Esophagus squamous epithelium (tissue), 5 donors: ENCODE measurements at regions not wholly inside any gene's neighbourhood (a gene's known extent, or its start where the extent isn't known, plus 50 kb on each side); places are given as distances from the start of the nearest gene placed in this dataset.
"Not testable (repeated sequence)": the region's sequence is repeated elsewhere in the genome, so short reads cannot be mapped to it uniquely, and the experiment has no call there.

Source experiments
- DNase-seq: peaks from one replicate; lab custom pipeline; 2025; lab: John Stamatoyannopoulos, UW
- H3K27ac ChIP-seq, 4 donors: fragments of 200-600 bp; sonication (generic); one replicate each; pipeline ENCODE4 v1.5.1; 2016 to 2019; ENCODE audit warnings: mild to moderate bottlenecking in 1 of 4
- H3K27me3 ChIP-seq, 4 donors: fragments of 200-600 bp; sonication (generic); 1 replicate in 3 of 4; 2 replicates in 1 of 4; pipeline versions ENCODE4 v1.5.1 to v1.6.0; 2017 to 2021; ENCODE audit warnings: antibody characterized with exemption in 1 of 4
- H3K36me3 ChIP-seq, 3 donors: fragments of 200-600 bp; sonication (generic); one replicate each; pipeline ENCODE4 v1.5.1; 2016 to 2019
- H3K4me1 ChIP-seq, 3 donors: fragments of 200-600 bp; sonication (generic); one replicate each; pipeline ENCODE4 v1.5.1; 2017 to 2019
- H3K4me3 ChIP-seq, 4 donors: fragments of 200-600 bp; sonication (generic); 1 replicate in 3 of 4; 2 replicates in 1 of 4; pipeline ENCODE4 v1.5.1; 2016 to 2019; ENCODE audit warnings: mild to moderate bottlenecking in 2 of 4, moderate library complexity in 1 of 4
- H3K9me3 ChIP-seq, 3 donors: fragments of 200-600 bp; sonication (generic); one replicate each; pipeline ENCODE4 v1.5.1; 2016 to 2019
- CTCF ChIP-seq, 6 experiments: fragments of 450-650 bp in 4 of 6; fragments of 200-600 bp in 2 of 6; sonication (generic) in 2 of 6; IDR thresholded peaks; one replicate each; pipeline ENCODE4 v1.5.1; 2016 to 2019; ENCODE audit warnings: antibody characterized with exemption in 6 of 6, mild to moderate bottlenecking in 4 of 6, moderate library complexity in 4 of 6
- POLR2A ChIP-seq, 4 donors: fragments of 450-650 bp; IDR thresholded peaks; one replicate each; pipeline ENCODE4 v1.6.1; 2017; ENCODE audit warnings: antibody characterized with exemption in 4 of 4, mild to moderate bottlenecking in 4 of 4, moderate library complexity in 3 of 4
- WGBS, 2 donors: methylation state at CpG; one replicate each; pipeline ENCODE4 v1.1.5; 2018; 5-methylcytosine and 5-hydroxymethylcytosine counted together
- intact Hi-C: fragments of 100-400 bp; cut with DNase I; formaldehyde crosslinking; loops from one replicate; pipeline ENCODE4 v1.15.0; 2022
- donor health status: DM: yes; HTN: yes; CAD: no.

- TF ChIP-seq POLR2A (IDR thresholded peaks at IDR 0.05), result no peak
- intact Hi-C loops, result no loop called here
- no peak overlapping the region for H3K27ac ChIP-seq
- no peaks in the 10 kb centered on the region for H3K27me3 ChIP-seq
- WGBS, 2 donors, result 68 to 72% methylated on average over 3 of the region's 3 CpGs
- no peak overlapping the region for H3K4me3 ChIP-seq
- peaks cover 0 to 55% (median 0%) of the 10 kb centered on the region in 3 donors for H3K36me3 ChIP-seq
- no peaks in the 10 kb centered on the region for H3K4me1 ChIP-seq
- no peak for DNase-seq
- H3K9me3 ChIP-seq, result no peaks in the 10 kb centered on the region
These were observed 499.9 kb downstream of the UTRN start for GRCh38 chr6:144785056-144785455.

DNA sequence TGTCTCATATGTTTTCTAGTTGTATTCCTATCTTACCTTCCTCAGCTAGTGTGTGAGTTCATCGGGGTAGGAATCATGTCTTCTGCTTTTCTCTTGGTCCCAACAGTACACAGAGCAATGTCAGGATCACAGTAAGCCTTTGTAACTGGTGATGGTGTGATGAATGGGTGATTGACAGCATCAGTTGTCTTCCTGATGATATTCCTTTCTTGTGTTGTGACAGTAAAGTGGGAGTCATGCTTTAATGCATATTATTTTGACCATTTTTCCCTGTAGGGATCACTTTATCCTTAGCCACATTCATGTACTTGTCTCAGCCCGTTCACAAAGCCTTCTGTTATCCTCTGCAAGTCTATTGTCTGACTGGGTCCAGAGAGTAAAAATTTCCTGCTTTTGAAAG, 501.7 kb downstream of the UTRN start:
- 75 to 82% methylated on average over 2 of the region's 2 CpGs for WGBS, 2 donors
- TF ChIP-seq POLR2A (IDR thresholded peaks at IDR 0.05) (no peak), CTCF (IDR thresholded peaks at IDR 0.05) (no peak)
- DNase-seq, result no peak
- H3K9me3 ChIP-seq, result no peaks in the 10 kb centered on the region
- H3K4me1 ChIP-seq, result no peaks in the 10 kb centered on the region
- no peaks in the 10 kb centered on the region for H3K27me3 ChIP-seq
- H3K4me3 ChIP-seq, result no peak overlapping the region
- H3K36me3 ChIP-seq, result peaks cover 0 to 57% (median 0%) of the 10 kb centered on the region in 3 donors
- intact Hi-C loops, result no loop called here
- H3K27ac ChIP-seq, result no peak overlapping the region

DNA sequence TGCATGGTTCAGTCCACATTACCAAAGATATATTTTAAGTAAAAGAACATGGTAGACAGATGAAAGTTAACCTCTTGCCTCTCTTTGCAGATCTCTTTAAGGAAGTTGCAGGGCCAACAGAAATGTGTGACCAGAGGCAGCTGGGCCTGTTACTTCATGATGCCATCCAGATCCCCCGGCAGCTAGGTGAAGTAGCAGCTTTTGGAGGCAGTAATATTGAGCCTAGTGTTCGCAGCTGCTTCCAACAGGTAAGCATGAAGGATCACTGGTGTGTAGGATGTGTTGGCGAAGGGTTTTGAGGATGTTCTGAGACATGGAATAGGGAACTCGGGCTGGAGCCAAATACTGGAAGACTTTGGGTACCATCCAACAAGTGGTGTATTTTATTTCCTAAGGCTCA, 508.6 kb downstream of the UTRN start:
- no peak for TF ChIP-seq POLR2A (IDR thresholded peaks at IDR 0.05)
- TF ChIP-seq CTCF (IDR thresholded peaks at IDR 0.05), result no peak
- Histone ChIP-seq H3K4me1 (no peaks in the 10 kb centered on the region), H3K36me3 (peaks cover 0 to 87% (median 7%) of the 10 kb centered on the region in 3 donors)

DNA sequence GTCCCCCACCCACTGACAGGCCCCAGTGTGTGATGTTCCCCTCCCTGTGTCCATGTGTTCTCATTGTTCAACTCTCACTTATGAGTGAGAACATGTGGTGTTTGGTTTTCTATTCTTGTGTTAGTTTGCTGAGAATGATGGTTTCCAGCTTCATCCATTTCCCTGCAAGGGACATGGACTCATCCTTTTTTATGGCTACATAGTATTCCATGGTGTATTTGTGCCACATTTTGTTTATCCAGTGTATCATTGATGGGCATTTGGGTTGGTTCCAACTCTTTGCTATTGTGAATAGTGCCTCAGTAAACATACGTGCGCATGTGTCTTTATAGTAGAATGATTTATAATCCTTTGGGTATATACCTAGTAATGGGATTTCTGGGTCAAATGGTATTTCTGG, 509.9 kb downstream of the UTRN start:
- WGBS, 2 donors, result 92 to 93% methylated on average over 2 of the region's 2 CpGs
- H3K4me1 ChIP-seq, H3K9me3 ChIP-seq, H3K27ac ChIP-seq, DNase-seq, intact Hi-C loops, H3K4me3 ChIP-seq, H3K27me3 ChIP-seq: not testable (repeated sequence)
- peaks cover 0 to 83% (median 8%) of the 10 kb centered on the region in 3 donors for H3K36me3 ChIP-seq

More for the DNA sequence above, 508.6 kb downstream of the UTRN start:
- no peak for DNase-seq
- intact Hi-C loops, result no loop called here
- no peak overlapping the region for H3K27ac ChIP-seq
- H3K4me3 ChIP-seq, result no peak overlapping the region
- no peaks in the 10 kb centered on the region for H3K9me3 ChIP-seq
- WGBS, 2 donors, result 77 to 79% methylated on average over 3 to 4 of the region's 4 CpGs
- no peaks in the 10 kb centered on the region for H3K27me3 ChIP-seq

DNA sequence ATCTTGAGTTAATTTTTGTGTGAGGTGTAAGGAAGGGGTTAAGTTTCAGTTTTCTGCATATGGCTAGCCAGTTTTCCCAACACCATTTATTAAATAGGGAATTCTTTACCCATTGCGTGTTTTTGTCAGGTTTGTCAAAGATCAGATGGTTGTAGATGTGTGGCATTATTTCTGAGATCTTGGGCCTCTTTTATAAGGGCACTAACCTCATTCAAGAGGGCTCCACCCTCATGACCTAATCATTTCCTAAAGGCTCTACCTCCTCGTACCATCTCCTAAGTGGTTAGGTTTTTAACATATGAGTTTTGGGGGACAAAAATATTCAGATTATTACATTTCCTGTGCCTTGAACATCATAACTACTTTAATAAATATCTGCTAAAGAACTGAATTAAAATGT, 510.9 kb downstream of the UTRN start:
- Histone ChIP-seq H3K4me1 (no peaks in the 10 kb centered on the region), H3K4me3 (no peak overlapping the region), H3K36me3 (peaks cover 0 to 73% (median 8%) of the 10 kb centered on the region in 3 donors), H3K9me3 (no peaks in the 10 kb centered on the region), H3K27me3 (no peaks in the 10 kb centered on the region), H3K27ac (no peak overlapping the region)
- intact Hi-C loops, result no loop called here
- TF ChIP-seq POLR2A (IDR thresholded peaks at IDR 0.05) (no peak), CTCF (IDR thresholded peaks at IDR 0.05) (no peak)
- WGBS, 2 donors, result 100% methylated on average over 2 of the region's 2 CpGs
- no peak for DNase-seq

- WGBS, 2 donors, result 77 to 85% methylated on average over 7 of the region's 7 CpGs
- H3K27ac ChIP-seq, result no peak overlapping the region
- peaks cover 0 to 64% (median 8%) of the 10 kb centered on the region in 3 donors for H3K36me3 ChIP-seq
These were observed 512.9 kb downstream of the UTRN start for GRCh38 chr6:144797881-144798589.

More at GRCh38 chr6:144797881-144798589, 512.9 kb downstream of the UTRN start:
- intact Hi-C loops, result no loop called here
- Histone ChIP-seq H3K4me3 (no peak overlapping the region), H3K27me3 (no peaks in the 10 kb centered on the region), H3K9me3 (no peaks in the 10 kb centered on the region), H3K4me1 (no peaks in the 10 kb centered on the region)
- no peak for TF ChIP-seq CTCF (IDR thresholded peaks at IDR 0.05)
- no peak for DNase-seq
